HG03521 (cell line): ENCODE measurements at regions not wholly inside any gene's neighbourhood (a gene's known extent, or its start where the extent isn't known, plus 50 kb on each side); places are given as distances from the start of the nearest gene placed in this dataset.
"Not testable (repeated sequence)": the region's sequence is repeated elsewhere in the genome, so short reads cannot be mapped to it uniquely, and the experiment has no call there.

Experiments used
- ATAC-seq: cut with Tn5 transposase; IDR thresholded peaks from one replicate; pipeline ENCODE4 v1.9.1; 2021; ENCODE audit warnings: mild to moderate bottlenecking, moderate library complexity; ENCODE audit not compliant: unreplicated experiment

- no peak for ATAC-seq
These were observed 96.1 kb upstream of the XYLT1 start for GRCh38 chr16:17566656-17567450.

GRCh38 chr16:17566075-17566474 lies 95.3 kb upstream of the XYLT1 start:
- ATAC-seq: no peak

GRCh38 chr16:17565605-17566004 lies 94.8 kb upstream of the XYLT1 start:
- ATAC-seq: no peak

GRCh38 chr16:17564856-17565255 lies 94.1 kb upstream of the XYLT1 start:
- ATAC-seq: no peak

GRCh38 chr16:17563323-17564091 lies 92.7 kb upstream of the XYLT1 start:
- ATAC-seq: no peak

GRCh38 chr16:17561056-17561455 lies 90.3 kb upstream of the XYLT1 start:
- no peak for ATAC-seq

GRCh38 chr16:17560548-17560947 lies 89.8 kb upstream of the XYLT1 start:
- no peak for ATAC-seq

- ATAC-seq: no peak
These were observed 88.6 kb upstream of the XYLT1 start for GRCh38 chr16:17559394-17559793.

- no peak for ATAC-seq
These were observed 87.2 kb upstream of the XYLT1 start for GRCh38 chr16:17557949-17558348.

- no peak for ATAC-seq
These were observed 86.7 kb upstream of the XYLT1 start for GRCh38 chr16:17557480-17557879.

- no peak for ATAC-seq
These were observed 85.7 kb upstream of the XYLT1 start for GRCh38 chr16:17556276-17557052.

GRCh38 chr16:17555176-17555575 lies 84.4 kb upstream of the XYLT1 start:
- no peak for ATAC-seq

GRCh38 chr16:17552351-17552750 lies 81.6 kb upstream of the XYLT1 start:
- no peak for ATAC-seq

- not testable (repeated sequence) for ATAC-seq
These were observed 80.9 kb upstream of the XYLT1 start for GRCh38 chr16:17551682-17552081.

GRCh38 chr16:17548825-17549224 lies 78.1 kb upstream of the XYLT1 start:
- no peak for ATAC-seq

GRCh38 chr16:17544785-17545184 lies 74.0 kb upstream of the XYLT1 start:
- no peak for ATAC-seq

GRCh38 chr16:17544304-17544703 lies 73.5 kb upstream of the XYLT1 start:
- no peak for ATAC-seq

- no peak for ATAC-seq
These were observed 72.3 kb upstream of the XYLT1 start for GRCh38 chr16:17543073-17543472.

- ATAC-seq: no peak
These were observed 70.6 kb upstream of the XYLT1 start for GRCh38 chr16:17541324-17541723.

- ATAC-seq: no peak
These were observed 68.2 kb upstream of the XYLT1 start for GRCh38 chr16:17538927-17539326.

- no peak for ATAC-seq
These were observed 61.7 kb upstream of the XYLT1 start for GRCh38 chr16:17532338-17532995.
